ENCODE measurements at regions not wholly inside any gene's neighbourhood (a gene's known extent, or its start where the extent isn't known, plus 50 kb on each side); places are given as distances from the start of the nearest gene placed in this dataset.

DNA sequence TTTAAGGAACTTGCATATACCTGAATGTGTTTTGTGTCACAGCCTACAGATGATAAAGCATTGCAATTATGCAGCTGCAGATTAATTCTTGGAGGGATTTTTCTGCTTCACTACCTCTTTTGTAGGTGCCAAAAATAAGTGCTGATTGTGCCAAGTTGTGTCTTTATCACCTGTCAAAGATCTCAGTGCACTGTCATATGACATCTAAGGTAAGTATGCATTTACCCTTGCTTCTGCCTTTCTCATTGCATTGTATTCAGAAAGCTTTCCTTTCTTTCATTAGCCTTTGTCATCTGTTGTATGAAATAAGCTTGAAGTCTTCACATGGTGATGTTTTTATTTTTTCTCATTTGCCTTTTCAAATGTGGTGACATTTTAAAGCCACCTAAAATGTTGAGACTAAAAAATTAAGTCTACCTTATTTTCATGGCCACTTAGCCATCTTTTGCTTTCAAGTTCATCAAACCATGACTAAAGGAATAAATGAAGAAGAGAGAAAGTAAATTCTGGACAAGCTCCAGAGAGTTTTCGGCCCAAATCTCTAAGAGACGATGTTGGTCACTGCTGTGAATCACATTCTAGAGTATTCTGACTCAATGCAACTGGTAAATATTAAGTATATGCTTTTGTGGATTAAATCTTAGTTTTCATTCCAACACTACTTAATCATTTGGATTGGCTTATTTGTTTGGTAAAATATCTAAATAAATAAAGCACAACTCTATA lies 381.8 kb upstream of the EPHA3 start:
- H2AFZ ChIP-seq (ENCODE audit: low read depth), result no peak overlapping the region
- H4K20me1 ChIP-seq (ENCODE audit: insufficient read depth), result no peaks in the 10 kb centered on the region
- H3K27ac ChIP-seq (ENCODE audit: low read depth in 2 of 2, low read length in 1 of 2), result no peak overlapping the region
- H3K79me2 ChIP-seq (ENCODE audit: insufficient read depth), result no peaks in the 10 kb centered on the region
- H3F3A ChIP-seq (replicated peaks; ENCODE audit: insufficient read depth), result no peaks in the 10 kb centered on the region
- no peak for DNase-seq
- H3K27me3 ChIP-seq (ENCODE audit: insufficient read depth), result no peaks in the 10 kb centered on the region
- no peak overlapping the region for H3K4me2 ChIP-seq
- no peak overlapping the region for H3K4me3 ChIP-seq (ENCODE audit: low read depth in 2 of 2, low read length in 1 of 2)
- H3K9ac ChIP-seq, result no peak overlapping the region
- CTCF ChIA-PET, result no interaction called here
- POLR2A ChIA-PET, result no interaction called here
- H3K4me1 ChIP-seq (ENCODE audit: control insufficient read depth in 1 of 2, insufficient read depth in 2 of 2, low read depth in 1 of 2, low read length in 1 of 2), result no peaks in the 10 kb centered on the region
- H3K9me3 ChIP-seq, result no peaks in the 10 kb centered on the region
- no peaks in the 10 kb centered on the region for H3K36me3 ChIP-seq (replicated peaks in 1 of 2; ENCODE audit: control insufficient read depth in 1 of 2, insufficient read depth in 2 of 2, low read length in 1 of 2)
- H3K9me2 ChIP-seq, result no peaks in the 10 kb centered on the region
- 1% methylated on average over 2 of the region's 2 CpGs for WGBS (ENCODE audit: low lambda C conversion rate)
- TF ChIP-seq, protein P1, sequence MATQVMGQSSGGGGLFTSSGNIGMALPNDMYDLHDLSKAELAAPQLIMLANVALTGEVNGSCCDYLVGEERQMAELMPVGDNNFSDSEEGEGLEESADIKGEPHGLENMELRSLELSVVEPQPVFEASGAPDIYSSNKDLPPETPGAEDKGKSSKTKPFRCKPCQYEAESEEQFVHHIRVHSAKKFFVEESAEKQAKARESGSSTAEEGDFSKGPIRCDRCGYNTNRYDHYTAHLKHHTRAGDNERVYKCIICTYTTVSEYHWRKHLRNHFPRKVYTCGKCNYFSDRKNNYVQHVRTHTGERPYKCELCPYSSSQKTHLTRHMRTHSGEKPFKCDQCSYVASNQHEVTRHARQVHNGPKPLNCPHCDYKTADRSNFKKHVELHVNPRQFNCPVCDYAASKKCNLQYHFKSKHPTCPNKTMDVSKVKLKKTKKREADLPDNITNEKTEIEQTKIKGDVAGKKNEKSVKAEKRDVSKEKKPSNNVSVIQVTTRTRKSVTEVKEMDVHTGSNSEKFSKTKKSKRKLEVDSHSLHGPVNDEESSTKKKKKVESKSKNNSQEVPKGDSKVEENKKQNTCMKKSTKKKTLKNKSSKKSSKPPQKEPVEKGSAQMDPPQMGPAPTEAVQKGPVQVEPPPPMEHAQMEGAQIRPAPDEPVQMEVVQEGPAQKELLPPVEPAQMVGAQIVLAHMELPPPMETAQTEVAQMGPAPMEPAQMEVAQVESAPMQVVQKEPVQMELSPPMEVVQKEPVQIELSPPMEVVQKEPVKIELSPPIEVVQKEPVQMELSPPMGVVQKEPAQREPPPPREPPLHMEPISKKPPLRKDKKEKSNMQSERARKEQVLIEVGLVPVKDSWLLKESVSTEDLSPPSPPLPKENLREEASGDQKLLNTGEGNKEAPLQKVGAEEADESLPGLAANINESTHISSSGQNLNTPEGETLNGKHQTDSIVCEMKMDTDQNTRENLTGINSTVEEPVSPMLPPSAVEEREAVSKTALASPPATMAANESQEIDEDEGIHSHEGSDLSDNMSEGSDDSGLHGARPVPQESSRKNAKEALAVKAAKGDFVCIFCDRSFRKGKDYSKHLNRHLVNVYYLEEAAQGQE (IDR thresholded peaks at IDR 0.05; ENCODE audit: low read depth, low read length), result no peak
- TF ChIP-seq ELF1 (IDR thresholded peaks at IDR 0.05) (no peak), TEAD4 (IDR thresholded peaks at IDR 0.05; ENCODE audit: borderline replicate concordance, insufficient read depth) (no peak)
- TF ChIP-seq, protein P2, sequence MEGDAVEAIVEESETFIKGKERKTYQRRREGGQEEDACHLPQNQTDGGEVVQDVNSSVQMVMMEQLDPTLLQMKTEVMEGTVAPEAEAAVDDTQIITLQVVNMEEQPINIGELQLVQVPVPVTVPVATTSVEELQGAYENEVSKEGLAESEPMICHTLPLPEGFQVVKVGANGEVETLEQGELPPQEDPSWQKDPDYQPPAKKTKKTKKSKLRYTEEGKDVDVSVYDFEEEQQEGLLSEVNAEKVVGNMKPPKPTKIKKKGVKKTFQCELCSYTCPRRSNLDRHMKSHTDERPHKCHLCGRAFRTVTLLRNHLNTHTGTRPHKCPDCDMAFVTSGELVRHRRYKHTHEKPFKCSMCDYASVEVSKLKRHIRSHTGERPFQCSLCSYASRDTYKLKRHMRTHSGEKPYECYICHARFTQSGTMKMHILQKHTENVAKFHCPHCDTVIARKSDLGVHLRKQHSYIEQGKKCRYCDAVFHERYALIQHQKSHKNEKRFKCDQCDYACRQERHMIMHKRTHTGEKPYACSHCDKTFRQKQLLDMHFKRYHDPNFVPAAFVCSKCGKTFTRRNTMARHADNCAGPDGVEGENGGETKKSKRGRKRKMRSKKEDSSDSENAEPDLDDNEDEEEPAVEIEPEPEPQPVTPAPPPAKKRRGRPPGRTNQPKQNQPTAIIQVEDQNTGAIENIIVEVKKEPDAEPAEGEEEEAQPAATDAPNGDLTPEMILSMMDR (IDR thresholded peaks at IDR 0.05), result no peak
- TF ChIP-seq, protein P3, sequence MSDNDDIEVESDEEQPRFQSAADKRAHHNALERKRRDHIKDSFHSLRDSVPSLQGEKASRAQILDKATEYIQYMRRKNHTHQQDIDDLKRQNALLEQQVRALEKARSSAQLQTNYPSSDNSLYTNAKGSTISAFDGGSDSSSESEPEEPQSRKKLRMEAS (IDR thresholded peaks at IDR 0.05; ENCODE audit: low read depth), result no peak

DNA sequence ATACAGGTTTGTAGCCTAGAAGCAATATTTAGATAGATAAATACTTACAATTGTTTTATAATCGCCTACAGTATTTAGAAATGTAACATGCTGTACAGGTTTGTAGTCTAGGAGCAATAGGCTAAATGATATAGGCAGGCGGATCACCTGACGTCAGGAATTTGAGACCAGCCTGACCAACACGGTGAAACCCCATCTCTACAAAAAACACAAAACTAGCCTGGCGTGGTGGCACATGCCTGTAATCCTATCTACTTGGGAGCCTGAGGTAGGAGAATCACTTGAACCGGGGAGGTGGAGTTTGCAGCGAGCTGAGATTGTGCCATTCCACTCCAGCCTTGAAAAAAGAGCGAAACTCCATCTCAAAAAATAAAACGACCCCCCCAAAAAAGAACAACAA lies 375.2 kb upstream of the EPHA3 start:
- Histone ChIP-seq H3K4me3 (ENCODE audit: low read depth in 2 of 2, low read length in 1 of 2) (no peak overlapping the region), H4K20me1 (ENCODE audit: insufficient read depth) (no peaks in the 10 kb centered on the region), H3K27me3 (ENCODE audit: insufficient read depth) (no peaks in the 10 kb centered on the region), H3K27ac (ENCODE audit: low read depth in 2 of 2, low read length in 1 of 2) (no peak overlapping the region), H3K79me2 (ENCODE audit: insufficient read depth) (no peaks in the 10 kb centered on the region), H3K36me3 (replicated peaks in 1 of 2; ENCODE audit: control insufficient read depth in 1 of 2, insufficient read depth in 2 of 2, low read length in 1 of 2) (no peaks in the 10 kb centered on the region), H3K9ac (no peak overlapping the region), H3K9me2 (no peaks in the 10 kb centered on the region), H2AFZ (ENCODE audit: low read depth) (no peak overlapping the region), H3K4me2 (no peak overlapping the region), H3K4me1 (ENCODE audit: control insufficient read depth in 1 of 2, insufficient read depth in 2 of 2, low read depth in 1 of 2, low read length in 1 of 2) (no peaks in the 10 kb centered on the region), H3F3A (replicated peaks; ENCODE audit: insufficient read depth) (no peaks in the 10 kb centered on the region), H3K9me3 (no peaks in the 10 kb centered on the region)
- no peak for TF ChIP-seq GATA2 (CRISPR knock-in tag; IDR thresholded peaks at IDR 0.05)
- no peak for TF ChIP-seq CHD2 (IDR thresholded peaks at IDR 0.05; ENCODE audit: low read length, partially characterized antibody)
- no peak for TF ChIP-seq NRF1 (IDR thresholded peaks at IDR 0.05; ENCODE audit: low read depth, low read length)
- TF ChIP-seq RXRA (IDR thresholded peaks at IDR 0.05; ENCODE audit: borderline replicate concordance, low read depth), result no peak
- TF ChIP-seq GABPA (IDR thresholded peaks at IDR 0.05; ENCODE audit: low read depth), result no peak
- TF ChIP-seq, protein P2 (IDR thresholded peaks at IDR 0.05), result no peak
- no peak for TF ChIP-seq FOXM1 (IDR thresholded peaks at IDR 0.05; ENCODE audit: low read depth)
- no peak for TF ChIP-seq ELF1 (IDR thresholded peaks at IDR 0.05)
- no peak for TF ChIP-seq RAD21 (IDR thresholded peaks at IDR 0.05; ENCODE audit: low read length)
- TF ChIP-seq, protein P4, sequence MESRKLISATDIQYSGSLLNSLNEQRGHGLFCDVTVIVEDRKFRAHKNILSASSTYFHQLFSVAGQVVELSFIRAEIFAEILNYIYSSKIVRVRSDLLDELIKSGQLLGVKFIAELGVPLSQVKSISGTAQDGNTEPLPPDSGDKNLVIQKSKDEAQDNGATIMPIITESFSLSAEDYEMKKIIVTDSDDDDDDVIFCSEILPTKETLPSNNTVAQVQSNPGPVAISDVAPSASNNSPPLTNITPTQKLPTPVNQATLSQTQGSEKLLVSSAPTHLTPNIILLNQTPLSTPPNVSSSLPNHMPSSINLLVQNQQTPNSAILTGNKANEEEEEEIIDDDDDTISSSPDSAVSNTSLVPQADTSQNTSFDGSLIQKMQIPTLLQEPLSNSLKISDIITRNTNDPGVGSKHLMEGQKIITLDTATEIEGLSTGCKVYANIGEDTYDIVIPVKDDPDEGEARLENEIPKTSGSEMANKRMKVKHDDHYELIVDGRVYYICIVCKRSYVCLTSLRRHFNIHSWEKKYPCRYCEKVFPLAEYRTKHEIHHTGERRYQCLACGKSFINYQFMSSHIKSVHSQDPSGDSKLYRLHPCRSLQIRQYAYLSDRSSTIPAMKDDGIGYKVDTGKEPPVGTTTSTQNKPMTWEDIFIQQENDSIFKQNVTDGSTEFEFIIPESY (IDR thresholded peaks at IDR 0.05; ENCODE audit: borderline replicate concordance, low read depth), result no peak
- TF ChIP-seq FOSL2 (IDR thresholded peaks at IDR 0.05; ENCODE audit: borderline replicate concordance, low read depth), result no peak
- CTCF ChIA-PET, result no interaction called here
- 14% methylated on average over 9 of the region's 9 CpGs for WGBS (ENCODE audit: low lambda C conversion rate)
- POLR2A ChIA-PET, result no interaction called here
- DNase-seq, result no peak
